Gastrocnemius medialis (tissue), 4 donors: ENCODE measurements at regions not wholly inside any gene's neighbourhood (a gene's known extent, or its start where the extent isn't known, plus 50 kb on each side); places are given as distances from the start of the nearest gene placed in this dataset.

Experiments used
- ATAC-seq, 2 donors: fragments of 150-250 bp; one replicate each; pipeline ENCODE4 v1.9.1; 2016
- DNase-seq, 2 donors: peaks; one replicate each; pipeline ENCODE4 v3.0.0-alpha.2; 2019
- H3K27ac ChIP-seq, 4 donors: fragments of 200-600 bp; sonication (generic); 1 replicate in 1 of 4; 2 replicates in 3 of 4; pipeline ENCODE4 v1.5.1; 2016 to 2018; ENCODE audit warnings: mild to moderate bottlenecking in 2 of 4, moderate library complexity in 1 of 4
- H3K27me3 ChIP-seq, 3 donors: fragments of 200-600 bp; sonication (generic) in 2 of 3; 1 replicate in 1 of 3; 2 replicates in 2 of 3; pipeline versions ENCODE4 v1.5.1 to v1.6.0; 2016 to 2019; ENCODE audit warnings: mild to moderate bottlenecking in 1 of 3, moderate library complexity in 1 of 3
- H3K36me3 ChIP-seq, 2 donors: fragments of 200-600 bp; sonication (generic) in 1 of 2; one replicate each; pipeline ENCODE4 v1.5.1; 2017 to 2018
- H3K4me1 ChIP-seq, 2 donors: fragments of 200-600 bp; sonication (generic) in 1 of 2; one replicate each; pipeline ENCODE4 v1.5.1; 2016 to 2017; ENCODE audit warnings: mild to moderate bottlenecking in 2 of 2
- H3K4me3 ChIP-seq, 4 donors: fragments of 200-600 bp; sonication (generic) in 3 of 4; 1 replicate in 1 of 4; 2 replicates in 3 of 4; pipeline ENCODE4 v1.5.1; 2016 to 2019; ENCODE audit warnings: mild to moderate bottlenecking in 2 of 4
- H3K9me3 ChIP-seq, 3 donors: fragments of 200-600 bp; sonication (generic) in 2 of 3; 1 replicate in 1 of 3; 2 replicates in 2 of 3; pipeline ENCODE4 v1.5.1; 2016 to 2019
- POLR2A ChIP-seq, 2 donors: fragments of 450-650 bp; IDR thresholded peaks; one replicate each; pipeline ENCODE4 v1.6.1; 2017; ENCODE audit warnings: antibody characterized with exemption in 2 of 2, mild to moderate bottlenecking in 2 of 2, moderate library complexity in 2 of 2
- in situ Hi-C, 4 donors: fragments of 200-750 bp; cut with MboI; loops; one replicate each; pipeline versions ENCODE4 v1.15.0 to v1.8.0; 2017; ENCODE audit warnings: low sequenced_read_pairs in 4 of 4
- intact Hi-C: fragments of 100-400 bp; cut with DNase I; formaldehyde crosslinking; loops from one replicate; pipeline ENCODE4 v1.15.1; 2023; ENCODE audit warnings: low total_unique reads
- TF ChIP-seq, protein P1 (sequence below), 5 experiments: fragments of 450-650 bp in 3 of 5; fragments of 200-600 bp in 2 of 5; sonication (generic) in 2 of 5; IDR thresholded peaks in 4 of 5; conservative IDR thresholded peaks in 1 of 5; 1 replicate in 4 of 5; 2 replicates in 1 of 5; pipeline ENCODE4 v1.5.1; 2016 to 2019; ENCODE audit warnings: antibody characterized with exemption in 5 of 5, mild to moderate bottlenecking in 3 of 5, moderate library complexity in 3 of 5

DNA sequence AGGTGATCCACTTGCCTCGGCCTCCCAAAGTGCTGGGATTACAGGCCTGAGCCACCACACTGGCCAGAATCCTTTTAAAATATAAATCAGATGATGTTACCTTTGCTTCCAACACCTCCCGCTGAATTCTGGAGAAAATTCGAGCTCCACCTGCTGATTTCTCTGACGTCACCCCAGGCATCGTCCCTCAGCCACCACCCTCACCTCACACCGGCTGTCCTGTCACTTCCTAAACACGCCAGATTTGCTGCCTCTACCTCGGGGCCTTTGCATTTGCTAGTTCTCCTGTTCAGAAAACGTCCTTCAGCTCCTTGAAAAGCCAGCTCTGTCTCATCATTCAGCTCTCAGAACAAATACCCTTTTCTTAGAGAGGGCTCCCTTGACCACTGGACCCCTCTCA is 57.9 kb downstream of the FBXO2 start:
- no peaks in the 10 kb centered on the region for H3K4me1 ChIP-seq
- in situ Hi-C loops (no loop called here), intact Hi-C loops (no loop called here)
- no peaks in the 10 kb centered on the region for H3K36me3 ChIP-seq
- no peak for DNase-seq
- peaks cover 2 to 18% (median 10%) of the 10 kb centered on the region in 3 donors for H3K27me3 ChIP-seq
- H3K9me3 ChIP-seq, result no peaks in the 10 kb centered on the region
- TF ChIP-seq POLR2A (IDR thresholded peaks at IDR 0.05), result no peak
- TF ChIP-seq, protein P1, sequence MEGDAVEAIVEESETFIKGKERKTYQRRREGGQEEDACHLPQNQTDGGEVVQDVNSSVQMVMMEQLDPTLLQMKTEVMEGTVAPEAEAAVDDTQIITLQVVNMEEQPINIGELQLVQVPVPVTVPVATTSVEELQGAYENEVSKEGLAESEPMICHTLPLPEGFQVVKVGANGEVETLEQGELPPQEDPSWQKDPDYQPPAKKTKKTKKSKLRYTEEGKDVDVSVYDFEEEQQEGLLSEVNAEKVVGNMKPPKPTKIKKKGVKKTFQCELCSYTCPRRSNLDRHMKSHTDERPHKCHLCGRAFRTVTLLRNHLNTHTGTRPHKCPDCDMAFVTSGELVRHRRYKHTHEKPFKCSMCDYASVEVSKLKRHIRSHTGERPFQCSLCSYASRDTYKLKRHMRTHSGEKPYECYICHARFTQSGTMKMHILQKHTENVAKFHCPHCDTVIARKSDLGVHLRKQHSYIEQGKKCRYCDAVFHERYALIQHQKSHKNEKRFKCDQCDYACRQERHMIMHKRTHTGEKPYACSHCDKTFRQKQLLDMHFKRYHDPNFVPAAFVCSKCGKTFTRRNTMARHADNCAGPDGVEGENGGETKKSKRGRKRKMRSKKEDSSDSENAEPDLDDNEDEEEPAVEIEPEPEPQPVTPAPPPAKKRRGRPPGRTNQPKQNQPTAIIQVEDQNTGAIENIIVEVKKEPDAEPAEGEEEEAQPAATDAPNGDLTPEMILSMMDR (IDR thresholded peaks at IDR 0.05 in 4 of 5, conservative IDR thresholded peaks at IDR 0.05 in 1 of 5), result no peak
- ATAC-seq, result no peak
- H3K4me3 ChIP-seq, result no peak overlapping the region
- no peak overlapping the region for H3K27ac ChIP-seq

- TF ChIP-seq POLR2A (IDR thresholded peaks at IDR 0.05), result no peak
- TF ChIP-seq, protein P1 (IDR thresholded peaks at IDR 0.05 in 4 of 5, conservative IDR thresholded peaks at IDR 0.05 in 1 of 5), result no peak
- in situ Hi-C loops (no loop called here), intact Hi-C loops (no loop called here)
- ATAC-seq, result no peak
- Histone ChIP-seq H3K4me3 (no peak overlapping the region), H3K27me3 (peaks cover 2 to 18% (median 7%) of the 10 kb centered on the region in 3 donors), H3K4me1 (no peaks in the 10 kb centered on the region), H3K36me3 (no peaks in the 10 kb centered on the region), H3K9me3 (no peaks in the 10 kb centered on the region), H3K27ac (peak overlapping the region in 1 of 4 donors; percentile 18)
- DNase-seq, result no peak
Measured at GRCh38 chr1:11595285-11595684, 58.9 kb downstream of the FBXO2 start.

DNA sequence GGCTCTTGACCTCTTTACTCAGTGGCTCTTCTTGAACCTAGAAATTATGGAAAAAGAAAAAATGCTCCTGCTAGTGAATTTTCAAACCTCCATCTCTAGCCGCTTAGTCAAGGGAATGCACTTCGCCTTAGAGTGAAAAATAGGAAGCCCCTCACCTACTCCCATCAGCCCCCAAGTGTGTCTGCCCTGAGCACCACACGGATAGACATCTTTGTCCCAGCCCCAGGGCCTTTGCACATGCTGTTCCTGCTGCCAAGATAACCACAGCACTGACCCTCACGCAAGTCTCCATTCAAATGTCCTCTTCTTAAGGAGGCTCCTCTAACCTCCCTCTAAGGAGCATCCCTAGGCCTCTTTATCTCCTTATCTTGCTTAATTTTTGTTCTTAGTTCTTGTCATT is 59.6 kb downstream of the FBXO2 start:
- ATAC-seq, result no peak
- H3K4me3 ChIP-seq, result no peak overlapping the region

GRCh38 chr1:11594222-11594621 is 60.0 kb downstream of the FBXO2 start:
- no peaks in the 10 kb centered on the region for H3K9me3 ChIP-seq
- in situ Hi-C loops (no loop called here), intact Hi-C loops (no loop called here)
- TF ChIP-seq, protein P1 (IDR thresholded peaks at IDR 0.05 in 4 of 5, conservative IDR thresholded peaks at IDR 0.05 in 1 of 5), result no peak
- TF ChIP-seq POLR2A (IDR thresholded peaks at IDR 0.05), result no peak
- no peaks in the 10 kb centered on the region for H3K36me3 ChIP-seq
- DNase-seq (no peak), ATAC-seq (peak in 1 of 2 donors; percentile 23)
- H3K27me3 ChIP-seq, result peaks cover 2 to 10% (median 7%) of the 10 kb centered on the region in 3 donors
- H3K4me1 ChIP-seq, result no peaks in the 10 kb centered on the region
- no peak overlapping the region for H3K4me3 ChIP-seq
- no peak overlapping the region for H3K27ac ChIP-seq

More for the DNA sequence above, 59.6 kb downstream of the FBXO2 start:
- H3K36me3 ChIP-seq, result no peaks in the 10 kb centered on the region
- H3K27me3 ChIP-seq, result peaks cover 2 to 14% (median 7%) of the 10 kb centered on the region in 3 donors
- intact Hi-C loops, result no loop called here
- in situ Hi-C loops, result no loop called here
- no peaks in the 10 kb centered on the region for H3K4me1 ChIP-seq
- H3K9me3 ChIP-seq, result no peaks in the 10 kb centered on the region
- peak overlapping the region in 1 of 4 donors; percentile 18 for H3K27ac ChIP-seq
- TF ChIP-seq, protein P1 (IDR thresholded peaks at IDR 0.05 in 4 of 5, conservative IDR thresholded peaks at IDR 0.05 in 1 of 5), result no peak
- no peak for TF ChIP-seq POLR2A (IDR thresholded peaks at IDR 0.05)
- no peak for DNase-seq

DNA sequence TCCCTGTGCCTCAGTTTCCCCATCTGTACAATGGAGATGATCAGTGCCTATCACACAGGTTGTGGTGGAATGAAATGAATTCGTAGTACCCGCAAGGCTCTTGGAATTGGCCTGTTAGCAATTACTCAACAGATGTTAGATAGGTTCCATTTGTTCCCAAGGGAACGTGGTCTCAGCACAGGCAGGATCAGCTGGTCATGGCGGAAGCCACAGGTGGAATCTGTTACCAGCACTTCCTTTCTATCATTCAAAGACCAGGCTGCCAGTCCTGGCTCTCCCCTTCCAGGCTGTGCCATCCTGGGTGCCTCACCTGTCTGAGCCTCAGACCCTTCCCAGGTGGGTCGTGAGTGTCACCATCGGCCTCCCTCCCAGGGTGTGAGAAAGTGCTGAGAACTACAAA is 61.5 kb downstream of the FBXO2 start:
- no peaks in the 10 kb centered on the region for H3K4me1 ChIP-seq
- H3K36me3 ChIP-seq, result no peaks in the 10 kb centered on the region
- H3K4me3 ChIP-seq, result no peak overlapping the region
- intact Hi-C loops, result no loop called here
- no peak for ATAC-seq
- H3K9me3 ChIP-seq, result no peaks in the 10 kb centered on the region
- no peak overlapping the region for H3K27ac ChIP-seq
- TF ChIP-seq POLR2A (IDR thresholded peaks at IDR 0.05), result no peak
- TF ChIP-seq, protein P1 (IDR thresholded peaks at IDR 0.05 in 4 of 5, conservative IDR thresholded peaks at IDR 0.05 in 1 of 5), result no peak
- peaks cover 4 to 9% (median 6%) of the 10 kb centered on the region in 3 donors for H3K27me3 ChIP-seq
- in situ Hi-C loops, result no loop called here
- no peak for DNase-seq
